ENCODE measurements at regions not wholly inside any gene's neighbourhood (a gene's known extent, or its start where the extent isn't known, plus 50 kb on each side); places are given as distances from the start of the nearest gene placed in this dataset.
"Not testable (repeated sequence)": the region's sequence is repeated elsewhere in the genome, so short reads cannot be mapped to it uniquely, and the experiment has no call there.

DNA sequence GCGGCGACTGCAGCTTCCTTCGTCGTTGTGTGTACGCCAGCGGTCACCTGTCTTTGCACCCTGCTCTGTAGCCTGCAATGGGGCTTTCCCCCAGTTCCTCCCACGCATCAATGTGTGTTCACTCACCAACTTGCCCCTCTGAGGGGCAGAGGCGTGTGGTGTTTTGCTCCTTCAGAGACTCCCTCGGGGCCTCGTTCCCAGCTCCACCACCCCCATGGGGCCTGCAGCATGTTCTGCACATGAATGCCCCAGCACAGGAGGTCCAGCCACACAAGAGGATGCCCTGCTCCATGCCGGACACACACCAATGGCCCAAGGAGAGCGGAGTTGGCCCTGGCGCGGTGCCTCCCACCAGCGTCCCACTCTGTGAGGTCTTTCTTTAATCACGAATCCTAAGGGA is 196.8 kb downstream of the BANP start:
- H3K4me3 ChIP-seq; H3K9me3 ChIP-seq (replicated peaks in 1 of 3); DNase-seq; intact Hi-C loops (cut with DNase I); H3K36me3 ChIP-seq (replicated peaks in 1 of 2); H3K27me3 ChIP-seq; H3K4me1 ChIP-seq (replicated peaks in 1 of 2); H3K27ac ChIP-seq: not testable (repeated sequence)
- WGBS, 4 donors, result 90 to 94% (median 91%) methylated on average over 16 of the region's 16 CpGs

GRCh38 chr16:88148682-88149081 is 197.4 kb downstream of the BANP start:
- H3K27ac ChIP-seq; H3K36me3 ChIP-seq (replicated peaks in 1 of 2); H3K4me1 ChIP-seq (replicated peaks in 1 of 2); DNase-seq; H3K4me3 ChIP-seq; intact Hi-C loops (cut with DNase I); H3K27me3 ChIP-seq; H3K9me3 ChIP-seq (replicated peaks in 1 of 3): not testable (repeated sequence)
- WGBS, 4 donors, result 84 to 100% (median 88%) methylated on average over 2 to 11 of the region's 11 CpGs; no CpG with 5 or more reads in 1 of the 4 donors

GRCh38 chr16:88149158-88149603 is 197.9 kb downstream of the BANP start:
- intact Hi-C loops (cut with DNase I); DNase-seq; H3K36me3 ChIP-seq (replicated peaks in 1 of 2); H3K4me3 ChIP-seq; H3K27ac ChIP-seq; H3K9me3 ChIP-seq (replicated peaks in 1 of 3); H3K4me1 ChIP-seq (replicated peaks in 1 of 2); H3K27me3 ChIP-seq: not testable (repeated sequence)
- 80 to 87% (median 83%) methylated on average over 11 to 14 of the region's 14 CpGs for WGBS, 4 donors

GRCh38 chr16:88149663-88150062 is 198.4 kb downstream of the BANP start:
- 86 to 95% (median 90%) methylated on average over 3 of the region's 3 CpGs for WGBS, 4 donors
- H3K36me3 ChIP-seq (replicated peaks in 1 of 2); H3K4me3 ChIP-seq; H3K27ac ChIP-seq; H3K4me1 ChIP-seq (replicated peaks in 1 of 2); DNase-seq; intact Hi-C loops (cut with DNase I); H3K27me3 ChIP-seq; H3K9me3 ChIP-seq (replicated peaks in 1 of 3): not testable (repeated sequence)

GRCh38 chr16:88150456-88151128 is 199.4 kb downstream of the BANP start:
- H3K27ac ChIP-seq; intact Hi-C loops (cut with DNase I); H3K9me3 ChIP-seq (replicated peaks in 1 of 3); H3K4me3 ChIP-seq; H3K27me3 ChIP-seq; H3K36me3 ChIP-seq (replicated peaks in 1 of 2); H3K4me1 ChIP-seq (replicated peaks in 1 of 2): not testable (repeated sequence)
- 72 to 77% (median 76%) methylated on average over 19 to 27 of the region's 27 CpGs for WGBS, 4 donors
- peak in 1 of 7 donors; percentile 48 for DNase-seq

GRCh38 chr16:88151129-88151499 is 199.9 kb downstream of the BANP start:
- H3K9me3 ChIP-seq (replicated peaks in 1 of 3); H3K4me1 ChIP-seq (replicated peaks in 1 of 2); intact Hi-C loops (cut with DNase I); H3K36me3 ChIP-seq (replicated peaks in 1 of 2); H3K27ac ChIP-seq; DNase-seq; H3K27me3 ChIP-seq; H3K4me3 ChIP-seq: not testable (repeated sequence)
- WGBS, 4 donors, result 74 to 92% (median 81%) methylated on average over 16 to 25 of the region's 25 CpGs

DNA sequence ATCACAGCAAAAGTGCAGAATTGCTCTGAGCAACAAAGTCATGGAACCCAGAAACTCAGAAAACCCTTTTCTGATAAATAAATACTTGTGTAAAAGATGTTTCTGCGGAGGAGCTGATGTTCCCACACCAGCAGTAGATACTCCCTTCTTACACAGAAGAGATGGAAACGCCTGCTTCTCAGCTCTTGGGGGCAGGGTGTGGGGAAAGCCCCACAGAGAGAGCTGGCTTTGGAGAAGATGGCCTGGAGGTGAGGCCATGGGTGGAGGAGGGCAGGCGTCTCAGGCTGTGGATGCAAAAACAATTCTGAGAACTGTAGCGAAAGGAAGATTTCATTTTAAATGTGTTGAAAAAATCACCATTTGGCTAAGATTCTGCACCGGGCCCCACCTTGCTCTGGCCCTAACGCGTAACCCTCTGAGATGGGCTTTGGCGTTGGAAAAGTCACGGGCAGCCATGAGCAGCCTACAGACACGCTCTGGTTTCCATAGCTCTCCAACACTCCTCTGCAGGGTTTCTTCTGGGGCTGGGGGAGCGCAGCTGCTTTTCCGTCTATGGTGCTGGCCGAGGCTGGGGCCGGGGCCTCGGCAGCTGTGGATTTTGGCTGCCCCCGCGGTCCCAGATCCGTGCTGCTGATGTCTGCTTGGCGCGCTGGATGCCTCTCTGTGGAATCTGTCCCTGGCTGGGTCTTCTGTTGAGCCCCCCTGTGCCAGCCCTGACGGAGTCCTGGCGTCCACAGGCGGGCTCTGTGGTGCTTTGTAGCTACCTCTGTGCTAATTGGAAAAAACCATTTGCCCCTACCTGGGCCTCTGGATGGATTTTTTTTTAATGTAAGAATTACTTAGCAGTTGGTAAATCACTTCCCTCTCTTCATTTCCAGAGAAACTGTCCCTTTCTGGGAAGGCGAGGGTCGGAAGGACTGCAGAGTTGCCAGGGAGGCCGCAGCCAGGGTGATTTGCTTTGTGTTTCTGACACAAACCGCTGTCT is 200.9 kb downstream of the BANP start:
- H3K4me1 ChIP-seq (replicated peaks in 1 of 2); H3K27ac ChIP-seq; DNase-seq; H3K36me3 ChIP-seq (replicated peaks in 1 of 2); H3K27me3 ChIP-seq; H3K9me3 ChIP-seq (replicated peaks in 1 of 3); H3K4me3 ChIP-seq; intact Hi-C loops (cut with DNase I): not testable (repeated sequence)
- WGBS, 4 donors, result 77 to 86% (median 81%) methylated on average over 16 to 27 of the region's 27 CpGs

DNA sequence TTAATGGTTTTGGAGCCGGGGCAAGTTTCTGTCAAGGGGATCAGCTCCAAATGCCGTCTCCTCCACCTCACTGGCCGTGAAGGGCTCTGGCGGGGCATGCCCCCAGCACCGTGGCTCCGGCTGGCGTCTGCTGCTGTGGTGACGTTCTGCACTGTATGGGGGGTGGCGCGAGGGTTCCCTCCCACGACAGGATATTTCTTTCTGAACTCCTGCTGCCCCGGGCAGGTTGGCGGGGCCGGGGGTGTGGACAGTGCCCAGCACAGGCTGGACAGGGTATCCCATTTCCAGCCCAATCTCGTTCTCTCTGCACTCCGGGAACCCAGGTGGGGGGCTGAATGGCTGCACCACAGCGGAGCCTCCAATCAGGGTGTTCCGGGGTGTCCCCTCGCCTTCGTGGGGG is 201.6 kb downstream of the BANP start:
- H3K36me3 ChIP-seq (replicated peaks in 1 of 2); H3K4me1 ChIP-seq (replicated peaks in 1 of 2); H3K9me3 ChIP-seq (replicated peaks in 1 of 3); H3K27me3 ChIP-seq; H3K27ac ChIP-seq; DNase-seq; intact Hi-C loops (cut with DNase I); H3K4me3 ChIP-seq: not testable (repeated sequence)
- WGBS, 4 donors, result 81 to 91% (median 85%) methylated on average over 7 to 20 of the region's 20 CpGs

DNA sequence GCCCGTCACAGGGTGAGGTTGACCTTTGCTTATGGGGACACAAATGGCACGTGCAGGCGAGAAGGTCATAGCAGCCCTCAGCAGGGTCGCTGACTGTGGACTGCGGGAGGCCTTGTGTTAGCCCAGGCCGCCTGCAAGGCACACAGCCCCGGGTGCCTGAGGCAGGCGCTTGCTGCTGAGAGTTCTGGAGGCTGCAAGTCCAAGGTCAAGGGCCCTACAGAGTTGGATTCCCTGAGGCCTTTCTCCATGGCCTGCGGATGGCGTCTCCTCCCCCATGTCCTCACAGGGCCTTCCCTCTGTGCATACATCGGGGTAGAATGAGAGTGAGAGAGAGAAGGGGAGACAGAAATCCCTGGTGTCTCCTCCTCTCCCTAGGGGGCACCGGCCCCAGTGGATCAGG is 202.3 kb downstream of the BANP start:
- H3K9me3 ChIP-seq (replicated peaks in 1 of 3); H3K27me3 ChIP-seq; H3K36me3 ChIP-seq (replicated peaks in 1 of 2); H3K27ac ChIP-seq; DNase-seq; H3K4me1 ChIP-seq (replicated peaks in 1 of 2); intact Hi-C loops (cut with DNase I); H3K4me3 ChIP-seq: not testable (repeated sequence)
- 81 to 93% (median 83%) methylated on average over 6 to 11 of the region's 12 CpGs; no CpG with 5 or more reads in 1 of the 4 donors for WGBS, 4 donors

DNA sequence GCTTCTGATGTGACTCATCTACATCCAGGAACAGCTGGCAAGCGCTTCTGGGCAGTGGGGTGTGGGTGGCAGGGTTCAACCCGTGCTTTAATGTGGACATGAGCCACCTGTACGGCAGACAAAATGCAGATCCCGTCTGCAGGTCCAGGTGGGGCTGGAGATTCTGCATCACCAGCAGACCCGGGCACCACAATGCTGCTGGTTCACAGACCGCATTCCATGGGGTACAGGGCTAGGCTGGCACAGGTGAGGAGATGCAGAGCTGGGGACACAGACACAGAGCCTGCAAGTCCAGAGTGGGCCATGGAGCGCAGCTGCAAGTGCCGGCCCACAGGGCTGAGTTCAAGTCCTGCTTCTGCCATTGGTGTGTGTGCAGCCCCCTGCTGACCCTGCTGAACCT is 203.7 kb downstream of the BANP start:
- H3K36me3 ChIP-seq (replicated peaks in 1 of 2); H3K27ac ChIP-seq; DNase-seq; H3K27me3 ChIP-seq; H3K4me3 ChIP-seq; H3K9me3 ChIP-seq (replicated peaks in 1 of 3); H3K4me1 ChIP-seq (replicated peaks in 1 of 2); intact Hi-C loops (cut with DNase I): not testable (repeated sequence)
- WGBS, 4 donors, result 56 to 89% (median 83%) methylated on average over 6 to 8 of the region's 8 CpGs

DNA sequence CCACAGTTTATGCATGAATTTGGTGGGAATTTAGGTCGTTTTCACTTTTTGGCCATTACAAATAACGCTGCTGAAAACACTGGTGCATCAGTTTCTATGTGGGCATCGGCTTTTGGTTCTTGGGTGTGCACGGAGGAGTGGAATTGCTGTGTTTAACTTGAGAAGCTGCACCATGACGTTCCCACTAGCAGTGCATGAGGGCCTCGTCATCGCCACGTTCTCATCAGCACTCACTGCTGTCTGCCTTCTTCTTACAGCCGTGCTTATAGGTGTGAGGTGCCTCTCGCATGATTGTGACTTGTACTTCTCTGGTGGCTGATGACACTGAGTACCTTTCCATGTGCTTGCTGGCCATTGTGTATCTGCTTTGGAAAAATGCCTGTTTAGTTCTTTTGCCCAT is 204.4 kb downstream of the BANP start:
- H3K27ac ChIP-seq; H3K9me3 ChIP-seq (replicated peaks in 1 of 3); H3K36me3 ChIP-seq (replicated peaks in 1 of 2); intact Hi-C loops (cut with DNase I); DNase-seq; H3K4me3 ChIP-seq; H3K4me1 ChIP-seq (replicated peaks in 1 of 2); H3K27me3 ChIP-seq: not testable (repeated sequence)
- 83 to 93% (median 89%) methylated on average over 9 to 10 of the region's 10 CpGs for WGBS, 4 donors

Measured in adrenal gland (tissue), 9 donors.